NOMO-1 treated with DMSO at 0.1 percent for 48 hours (cell line): ENCODE measurements at regions not wholly inside any gene's neighbourhood (a gene's known extent, or its start where the extent isn't known, plus 50 kb on each side); places are given as distances from the start of the nearest gene placed in this dataset.
"Not testable (repeated sequence)": the region's sequence is repeated elsewhere in the genome, so short reads cannot be mapped to it uniquely, and the experiment has no call there.

ENCODE experiments used
- DNase-seq: peaks from one replicate; lab custom pipeline; 2025; ENCODE audit not compliant: unreplicated experiment; lab: John Stamatoyannopoulos, UW

GRCh38 chr2:203585516-203585915, 50.4 kb upstream of the RAPH1 start:
- no peak for DNase-seq

- DNase-seq: no peak
Observed at GRCh38 chr2:203586206-203586605, 51.1 kb upstream of the RAPH1 start.

GRCh38 chr2:203586696-203587095, 51.6 kb upstream of the RAPH1 start:
- DNase-seq: no peak

GRCh38 chr2:203590496-203590895, 55.4 kb upstream of the RAPH1 start:
- no peak for DNase-seq

- peak; percentile 66 for DNase-seq
Observed at GRCh38 chr2:203591642-203592041, 56.5 kb upstream of the RAPH1 start.

GRCh38 chr2:203592470-203592869, 57.4 kb upstream of the RAPH1 start:
- DNase-seq: no peak

GRCh38 chr2:203594541-203594940, 59.4 kb upstream of the RAPH1 start:
- DNase-seq: no peak

GRCh38 chr2:203596183-203596582, 61.1 kb upstream of the RAPH1 start:
- DNase-seq: no peak

GRCh38 chr2:203599509-203599908, 64.4 kb upstream of the RAPH1 start:
- no peak for DNase-seq

GRCh38 chr2:203600286-203600685, 65.2 kb upstream of the RAPH1 start:
- DNase-seq: no peak

GRCh38 chr2:203603456-203604389, 68.6 kb upstream of the RAPH1 start:
- no peak for DNase-seq

- no peak for DNase-seq
Observed at GRCh38 chr2:203605302-203605701, 70.2 kb upstream of the RAPH1 start.

GRCh38 chr2:203606051-203606450, 71.0 kb upstream of the RAPH1 start:
- DNase-seq: no peak

GRCh38 chr2:203610558-203610957, 75.5 kb upstream of the RAPH1 start:
- no peak for DNase-seq

GRCh38 chr2:203612246-203612645, 77.1 kb upstream of the RAPH1 start:
- no peak for DNase-seq

GRCh38 chr2:203619267-203619878, 84.3 kb upstream of the RAPH1 start:
- no peak for DNase-seq

- DNase-seq: peak; percentile 1
Observed at GRCh38 chr2:203621981-203622515, 84.4 kb upstream of the CD28 start.

GRCh38 chr2:203623096-203623495, 83.3 kb upstream of the CD28 start:
- no peak for DNase-seq

- DNase-seq: no peak
Observed at GRCh38 chr2:203623661-203624060, 82.8 kb upstream of the CD28 start.

GRCh38 chr2:203625701-203626100, 80.7 kb upstream of the CD28 start:
- DNase-seq: no peak

GRCh38 chr2:203626247-203626646, 80.2 kb upstream of the CD28 start:
- not testable (repeated sequence) for DNase-seq
